Liver (tissue), 8 donors: ENCODE measurements at regions not wholly inside any gene's neighbourhood (a gene's known extent, or its start where the extent isn't known, plus 50 kb on each side); places are given as distances from the start of the nearest gene placed in this dataset.

Experiments used
- DNase-seq: peaks from one replicate; pipeline ENCODE4 v3.0.0-alpha.2; 2017; ENCODE audit warnings: low spot score
- H3K27ac ChIP-seq, 2 donors: one replicate each; pipeline ENCODE4 v1.7.0; 2013; ENCODE audit warnings: inconsistent platforms in 2 of 2, low read length in 2 of 2, control low read depth in 1 of 2, low read depth in 1 of 2, mild to moderate bottlenecking in 1 of 2
- H3K27me3 ChIP-seq, 4 donors: one replicate each; pipeline versions ENCODE4 v1.6.1 to v1.7.0; 2013; ENCODE audit warnings: low read length in 3 of 4, inconsistent platforms in 1 of 4, mild to moderate bottlenecking in 1 of 4, moderate library complexity in 1 of 4; ENCODE audit not compliant: control insufficient read depth in 4 of 4, insufficient read depth in 4 of 4
- H3K36me3 ChIP-seq, 4 donors: one replicate each; pipeline versions ENCODE4 v1.6.1 to v1.7.0; 2013; ENCODE audit warnings: low read length in 3 of 4, mild to moderate bottlenecking in 3 of 4, low read depth in 1 of 4, moderate library complexity in 1 of 4; ENCODE audit not compliant: control insufficient read depth in 4 of 4, insufficient read depth in 3 of 4
- H3K4me1 ChIP-seq, 4 donors: one replicate each; pipeline versions ENCODE4 v1.6.1 to v1.7.0; 2013; ENCODE audit warnings: low read length in 3 of 4, mild to moderate bottlenecking in 3 of 4, moderate library complexity in 1 of 4; ENCODE audit not compliant: control insufficient read depth in 4 of 4, insufficient read depth in 4 of 4
- H3K4me3 ChIP-seq, 3 donors: one replicate each; pipeline versions ENCODE4 v1.6.1 to v1.7.0; 2013; ENCODE audit warnings: low read length in 3 of 3, control low read depth in 1 of 3, low read depth in 1 of 3, mild to moderate bottlenecking in 1 of 3
- H3K9ac ChIP-seq, 2 donors: one replicate each; pipeline ENCODE4 v1.7.0; 2013; ENCODE audit warnings: low read length in 2 of 2, mild to moderate bottlenecking in 2 of 2, moderate library complexity in 2 of 2, control low read depth in 1 of 2, low read depth in 1 of 2
- H3K9me3 ChIP-seq, 4 donors: one replicate each; pipeline versions ENCODE4 v1.6.1 to v1.7.0; 2013; ENCODE audit warnings: low read length in 3 of 4; ENCODE audit not compliant: control insufficient read depth in 4 of 4
- EGR1 ChIP-seq, 2 donors: IDR thresholded peaks; 2 replicates each; pipeline ENCODE4 v1.6.1; 2016 to 2018; ENCODE audit warnings: antibody characterized with exemption in 2 of 2, low read depth in 2 of 2
- FOXA2 ChIP-seq: IDR thresholded peaks from 2 replicates; pipeline ENCODE4 v1.6.1; 2016; ENCODE audit warnings: antibody characterized with exemption
- GABPA ChIP-seq, 2 donors: IDR thresholded peaks in 1 of 2; conservative IDR thresholded peaks in 1 of 2; 2 replicates each; pipeline ENCODE4 v1.6.1; 2016; ENCODE audit warnings: antibody characterized with exemption in 2 of 2, mild to moderate bottlenecking in 1 of 2, moderate library complexity in 1 of 2
- HNF4G ChIP-seq: IDR thresholded peaks from 2 replicates; pipeline ENCODE4 v1.6.1; 2016; ENCODE audit warnings: antibody characterized with exemption
- JUND ChIP-seq, 2 donors: IDR thresholded peaks; 2 replicates each; pipeline ENCODE4 v1.6.1; 2016; ENCODE audit warnings: antibody characterized with exemption in 2 of 2
- NR2F2 ChIP-seq: IDR thresholded peaks from 2 replicates; pipeline ENCODE4 v1.6.1; 2016; ENCODE audit warnings: antibody characterized with exemption
- RAD21 ChIP-seq, 2 donors: IDR thresholded peaks; 2 replicates each; pipeline ENCODE4 v1.6.1; 2016; ENCODE audit warnings: antibody characterized with exemption in 2 of 2, mild to moderate bottlenecking in 2 of 2
- SP1 ChIP-seq: IDR thresholded peaks from 2 replicates; pipeline ENCODE4 v1.6.1; 2018; ENCODE audit warnings: antibody characterized with exemption, mild to moderate bottlenecking
- YY1 ChIP-seq: IDR thresholded peaks from 2 replicates; pipeline ENCODE4 v1.6.1; 2016; ENCODE audit warnings: antibody characterized with exemption, mild to moderate bottlenecking
- WGBS: extraction: QIAGEN DNeasy Blood & Tissue Kit; methylation state at CpG from one replicate; pipeline ENCODE4 v1.1.7; 2013; 5-methylcytosine and 5-hydroxymethylcytosine counted together
- TF ChIP-seq, protein P1 (sequence below): IDR thresholded peaks from 2 replicates; pipeline ENCODE4 v1.6.1; 2016; ENCODE audit warnings: antibody characterized with exemption, mild to moderate bottlenecking
- TF ChIP-seq, protein P2 (sequence below): IDR thresholded peaks from 2 replicates; pipeline ENCODE4 v1.6.1; 2016; ENCODE audit warnings: antibody characterized with exemption
- TF ChIP-seq, protein P3 (sequence below): fragments of 150-350 bp; IDR thresholded peaks from 2 replicates; pipeline ENCODE4 v1.5.1; 2017; ENCODE audit warnings: improper control_type of control experiment, low read depth, low read length; ENCODE audit not compliant: missing input control
- TF ChIP-seq, protein P4 (sequence below): IDR thresholded peaks from 2 replicates; pipeline ENCODE4 v1.6.1; 2016; ENCODE audit warnings: antibody characterized with exemption
- donor health status: healthy.
- donor health status: healthy.
- donor health status: healthy.
- donor health status: healthy.
- donor health status: healthy.

DNA sequence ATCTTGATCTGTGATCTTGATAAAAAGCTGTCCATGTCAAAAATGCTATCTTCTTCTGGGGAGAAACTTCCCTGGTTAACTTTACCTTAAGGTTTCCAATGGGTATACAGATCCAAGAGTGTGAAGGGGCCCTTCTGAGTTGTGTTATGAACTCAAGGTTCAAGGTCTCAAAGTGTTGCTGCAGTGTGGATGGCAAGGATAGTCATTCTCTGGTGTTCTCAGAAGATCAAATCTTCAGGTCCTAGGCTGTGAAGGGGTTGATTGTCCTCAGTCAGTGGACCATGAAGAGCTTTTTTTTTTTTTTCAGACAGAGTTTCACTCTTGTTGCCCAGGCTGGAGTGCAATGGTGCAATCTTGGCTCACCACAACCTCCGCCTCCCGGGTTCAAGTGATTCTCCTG is 114.4 kb downstream of the SPTSSA start:
- Histone ChIP-seq H3K27me3 (no peaks in the 10 kb centered on the region), H3K36me3 (no peaks in the 10 kb centered on the region), H3K4me1 (no peaks in the 10 kb centered on the region), H3K9ac (no peak overlapping the region), H3K27ac (no peak overlapping the region), H3K4me3 (no peak overlapping the region), H3K9me3 (no peaks in the 10 kb centered on the region)
- TF ChIP-seq YY1 (no peak), HNF4G (no peak), EGR1 (IDR thresholded peaks at IDR 0.05; ENCODE audit: low read depth in 2 of 2) (no peak), FOXA2 (no peak), NR2F2 (no peak), SP1 (no peak), RAD21 (IDR thresholded peaks at IDR 0.05) (no peak)
- TF ChIP-seq, protein P1, sequence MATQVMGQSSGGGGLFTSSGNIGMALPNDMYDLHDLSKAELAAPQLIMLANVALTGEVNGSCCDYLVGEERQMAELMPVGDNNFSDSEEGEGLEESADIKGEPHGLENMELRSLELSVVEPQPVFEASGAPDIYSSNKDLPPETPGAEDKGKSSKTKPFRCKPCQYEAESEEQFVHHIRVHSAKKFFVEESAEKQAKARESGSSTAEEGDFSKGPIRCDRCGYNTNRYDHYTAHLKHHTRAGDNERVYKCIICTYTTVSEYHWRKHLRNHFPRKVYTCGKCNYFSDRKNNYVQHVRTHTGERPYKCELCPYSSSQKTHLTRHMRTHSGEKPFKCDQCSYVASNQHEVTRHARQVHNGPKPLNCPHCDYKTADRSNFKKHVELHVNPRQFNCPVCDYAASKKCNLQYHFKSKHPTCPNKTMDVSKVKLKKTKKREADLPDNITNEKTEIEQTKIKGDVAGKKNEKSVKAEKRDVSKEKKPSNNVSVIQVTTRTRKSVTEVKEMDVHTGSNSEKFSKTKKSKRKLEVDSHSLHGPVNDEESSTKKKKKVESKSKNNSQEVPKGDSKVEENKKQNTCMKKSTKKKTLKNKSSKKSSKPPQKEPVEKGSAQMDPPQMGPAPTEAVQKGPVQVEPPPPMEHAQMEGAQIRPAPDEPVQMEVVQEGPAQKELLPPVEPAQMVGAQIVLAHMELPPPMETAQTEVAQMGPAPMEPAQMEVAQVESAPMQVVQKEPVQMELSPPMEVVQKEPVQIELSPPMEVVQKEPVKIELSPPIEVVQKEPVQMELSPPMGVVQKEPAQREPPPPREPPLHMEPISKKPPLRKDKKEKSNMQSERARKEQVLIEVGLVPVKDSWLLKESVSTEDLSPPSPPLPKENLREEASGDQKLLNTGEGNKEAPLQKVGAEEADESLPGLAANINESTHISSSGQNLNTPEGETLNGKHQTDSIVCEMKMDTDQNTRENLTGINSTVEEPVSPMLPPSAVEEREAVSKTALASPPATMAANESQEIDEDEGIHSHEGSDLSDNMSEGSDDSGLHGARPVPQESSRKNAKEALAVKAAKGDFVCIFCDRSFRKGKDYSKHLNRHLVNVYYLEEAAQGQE = no peak
- TF ChIP-seq, protein P2, sequence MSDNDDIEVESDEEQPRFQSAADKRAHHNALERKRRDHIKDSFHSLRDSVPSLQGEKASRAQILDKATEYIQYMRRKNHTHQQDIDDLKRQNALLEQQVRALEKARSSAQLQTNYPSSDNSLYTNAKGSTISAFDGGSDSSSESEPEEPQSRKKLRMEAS = no peak
- TF ChIP-seq, protein P3, sequence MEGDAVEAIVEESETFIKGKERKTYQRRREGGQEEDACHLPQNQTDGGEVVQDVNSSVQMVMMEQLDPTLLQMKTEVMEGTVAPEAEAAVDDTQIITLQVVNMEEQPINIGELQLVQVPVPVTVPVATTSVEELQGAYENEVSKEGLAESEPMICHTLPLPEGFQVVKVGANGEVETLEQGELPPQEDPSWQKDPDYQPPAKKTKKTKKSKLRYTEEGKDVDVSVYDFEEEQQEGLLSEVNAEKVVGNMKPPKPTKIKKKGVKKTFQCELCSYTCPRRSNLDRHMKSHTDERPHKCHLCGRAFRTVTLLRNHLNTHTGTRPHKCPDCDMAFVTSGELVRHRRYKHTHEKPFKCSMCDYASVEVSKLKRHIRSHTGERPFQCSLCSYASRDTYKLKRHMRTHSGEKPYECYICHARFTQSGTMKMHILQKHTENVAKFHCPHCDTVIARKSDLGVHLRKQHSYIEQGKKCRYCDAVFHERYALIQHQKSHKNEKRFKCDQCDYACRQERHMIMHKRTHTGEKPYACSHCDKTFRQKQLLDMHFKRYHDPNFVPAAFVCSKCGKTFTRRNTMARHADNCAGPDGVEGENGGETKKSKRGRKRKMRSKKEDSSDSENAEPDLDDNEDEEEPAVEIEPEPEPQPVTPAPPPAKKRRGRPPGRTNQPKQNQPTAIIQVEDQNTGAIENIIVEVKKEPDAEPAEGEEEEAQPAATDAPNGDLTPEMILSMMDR = no peak
- TF ChIP-seq, protein P4, sequence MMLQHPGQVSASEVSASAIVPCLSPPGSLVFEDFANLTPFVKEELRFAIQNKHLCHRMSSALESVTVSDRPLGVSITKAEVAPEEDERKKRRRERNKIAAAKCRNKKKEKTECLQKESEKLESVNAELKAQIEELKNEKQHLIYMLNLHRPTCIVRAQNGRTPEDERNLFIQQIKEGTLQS = no peak
- no peak for DNase-seq
- WGBS = 96% methylated on average over 2 of the region's 2 CpGs

DNA sequence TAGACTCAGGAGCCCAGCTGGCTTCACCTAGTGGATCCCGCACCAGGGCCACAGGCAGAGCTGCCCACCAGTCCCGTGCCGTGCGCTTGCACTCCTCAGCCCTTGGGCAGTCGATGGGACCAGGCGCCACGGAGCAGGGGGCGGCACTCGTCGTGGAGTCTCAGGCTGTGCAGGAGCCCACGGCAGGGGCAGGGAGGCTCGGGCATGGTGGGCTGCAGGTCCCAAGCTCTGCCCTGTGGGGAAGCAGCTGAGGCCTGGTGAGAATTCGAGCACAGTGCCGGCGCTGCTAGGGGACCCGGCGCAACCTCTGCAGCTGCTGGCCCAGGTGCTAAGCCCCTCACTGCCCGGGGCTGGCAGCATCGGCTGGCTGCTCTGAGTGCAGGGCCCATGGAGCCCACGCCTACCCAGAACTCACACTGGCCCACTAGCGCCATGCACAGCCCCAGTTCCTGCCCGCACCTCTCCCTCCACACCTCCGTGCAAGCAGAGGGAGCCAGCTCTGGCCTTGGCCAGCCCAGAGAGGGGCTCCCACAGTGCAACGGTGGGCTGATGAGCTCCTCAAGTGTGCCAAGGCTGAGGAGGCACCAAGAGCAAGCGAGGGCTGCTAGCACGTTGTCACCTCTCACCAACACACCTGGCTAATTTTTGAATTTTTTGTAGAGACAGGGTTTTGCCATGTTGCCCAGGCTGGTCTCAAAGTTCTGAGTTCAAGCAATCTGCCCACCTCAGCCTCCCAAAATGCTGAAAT is 116.1 kb downstream of the SPTSSA start:
- Histone ChIP-seq H3K36me3 (no peaks in the 10 kb centered on the region), H3K9me3 (no peaks in the 10 kb centered on the region), H3K4me3 (no peak overlapping the region), H3K4me1 (no peaks in the 10 kb centered on the region), H3K27me3 (no peaks in the 10 kb centered on the region), H3K9ac (no peak overlapping the region), H3K27ac (no peak overlapping the region)
- no peak for DNase-seq
- TF ChIP-seq, protein P4 = no peak
- TF ChIP-seq, protein P3 = no peak
- no peak for TF ChIP-seq JUND (IDR thresholded peaks at IDR 0.05)
- no peak for TF ChIP-seq NR2F2
- TF ChIP-seq SP1 = no peak
- no peak for TF ChIP-seq GABPA (IDR thresholded peaks at IDR 0.05 in 1 of 2, conservative IDR thresholded peaks at IDR 0.05 in 1 of 2)
- no peak for TF ChIP-seq HNF4G
- no peak for TF ChIP-seq FOXA2
- WGBS = 95% methylated on average over 26 of the region's 26 CpGs
